HEK293T (cell line): ENCODE measurements at regions not wholly inside any gene's neighbourhood (a gene's known extent, or its start where the extent isn't known, plus 50 kb on each side); places are given as distances from the start of the nearest gene placed in this dataset.
A peak's percentile ranks its signal among the peaks of the same experiment; 100 is the strongest.

Experiments
- CTCF ChIA-PET: fragments of 350-600 bp; formaldehyde crosslinking; extraction: SDS; loops from one replicate; lab custom pipeline; 2021; ENCODE audit warnings: antibody characterized with exemption, inconsistent platforms; lab: Yijun Ruan, JAX
- POLR2A ChIA-PET: fragments of 350-600 bp; formaldehyde crosslinking; extraction: SDS; loops from one replicate; lab custom pipeline; 2020; ENCODE audit warnings: antibody characterized with exemption, inconsistent platforms; lab: Yijun Ruan, JAX
- DNase-seq: peaks from one replicate; pipeline ENCODE4 v3.0.0; 2012; ENCODE audit warnings: mixed read lengths; ENCODE audit errors: extremely low spot score
- ARNT ChIP-seq: fragments of 450-650 bp; IDR thresholded peaks from 2 replicates; pipeline ENCODE4 v1.6.1; 2017; ENCODE audit warnings: mild to moderate bottlenecking
- BHLHE40 ChIP-seq: fragments of 450-650 bp; IDR thresholded peaks from 2 replicates; pipeline ENCODE4 v1.6.1; 2016; ENCODE audit warnings: mild to moderate bottlenecking, moderate library complexity, borderline replicate concordance
- CTBP1 ChIP-seq: fragments of 450-650 bp; IDR thresholded peaks from 2 replicates; pipeline ENCODE4 v1.6.1; 2016; ENCODE audit warnings: borderline replicate concordance
- ELF4 ChIP-seq: fragments of 450-650 bp; IDR thresholded peaks from 2 replicates; pipeline ENCODE4 v1.6.1; 2017; ENCODE audit warnings: antibody characterized with exemption
- FOXA1 ChIP-seq: fragments of 450-650 bp; IDR thresholded peaks from 2 replicates; pipeline ENCODE4 v1.6.1; 2016; ENCODE audit warnings: mild to moderate bottlenecking
- FOXK2 ChIP-seq: fragments of 450-650 bp; IDR thresholded peaks from 2 replicates; pipeline ENCODE4 v1.6.1; 2016; ENCODE audit warnings: mild to moderate bottlenecking
- FOXM1 ChIP-seq: fragments of 450-650 bp; IDR thresholded peaks from 2 replicates; pipeline ENCODE4 v1.6.1; 2017; ENCODE audit warnings: mild to moderate bottlenecking, borderline replicate concordance
- HDGF ChIP-seq: fragments of 450-650 bp; IDR thresholded peaks from 2 replicates; pipeline ENCODE4 v1.6.1; 2017; ENCODE audit warnings: antibody characterized with exemption, borderline replicate concordance
- L3MBTL2 ChIP-seq: fragments of 450-650 bp; conservative IDR thresholded peaks from 2 replicates; pipeline ENCODE4 v1.6.1; 2016; ENCODE audit warnings: mild to moderate bottlenecking
- LEF1 ChIP-seq: fragments of 450-650 bp; IDR thresholded peaks from 2 replicates; pipeline ENCODE4 v1.6.1; 2017; ENCODE audit warnings: mild to moderate bottlenecking, borderline replicate concordance
- NFRKB ChIP-seq: fragments of 450-650 bp; IDR thresholded peaks from 2 replicates; pipeline ENCODE4 v1.6.1; 2016; ENCODE audit warnings: mild to moderate bottlenecking, moderate library complexity
- PKNOX1 ChIP-seq: fragments of 450-650 bp; IDR thresholded peaks from 2 replicates; pipeline ENCODE4 v1.6.1; 2016
- SP1 ChIP-seq: fragments of 450-650 bp; IDR thresholded peaks from 2 replicates; pipeline ENCODE4 v1.6.1; 2017
- SUZ12 ChIP-seq: fragments of 450-650 bp; IDR thresholded peaks from 2 replicates; pipeline ENCODE4 v1.6.1; 2016; ENCODE audit warnings: mild to moderate bottlenecking
- TARDBP ChIP-seq: fragments of 450-650 bp; IDR thresholded peaks from 2 replicates; pipeline ENCODE4 v1.6.1; 2016
- ZNF384 ChIP-seq: fragments of 450-650 bp; IDR thresholded peaks from 2 replicates; pipeline ENCODE4 v1.6.1; 2016

GRCh38 chr3:157953565-157953964 is 152.7 kb downstream of the SHOX2 start:
- ChIA-PET CTCF (no interaction called here), POLR2A (no interaction called here)
- no peak for TF ChIP-seq BHLHE40
- no peak for TF ChIP-seq ARNT
- no peak for TF ChIP-seq CTBP1
- no peak for TF ChIP-seq FOXK2
- TF ChIP-seq FOXA1, result no peak
- TF ChIP-seq SP1, result no peak
- TF ChIP-seq SUZ12, result no peak
- TF ChIP-seq ELF4, result no peak
- no peak for TF ChIP-seq NFRKB
- no peak for TF ChIP-seq HDGF
- no peak for DNase-seq

GRCh38 chr3:157948605-157949383 is 157.4 kb downstream of the SHOX2 start:
- no peak for TF ChIP-seq SUZ12
- TF ChIP-seq PKNOX1, result peak; percentile 16; the same call in 1 of the 2 replicates
- CTCF ChIA-PET, result no interaction called here
- POLR2A ChIA-PET, result no interaction called here
- peak; percentile 9 for DNase-seq

- ChIA-PET POLR2A (no interaction called here), CTCF (no interaction called here)
- no peak for TF ChIP-seq ARNT
- no peak for TF ChIP-seq CTBP1
- no peak for TF ChIP-seq L3MBTL2
- no peak for TF ChIP-seq LEF1
- DNase-seq, result no peak
Observed at GRCh38 chr3:157939166-157939565, 167.1 kb downstream of the SHOX2 start.

- ChIA-PET POLR2A (no interaction called here), CTCF (no interaction called here)
- no peak for DNase-seq
- TF ChIP-seq BHLHE40, result no peak
- TF ChIP-seq LEF1, result no peak
- peak; percentile 71; the same call in 1 of the 2 replicates for TF ChIP-seq PKNOX1
- TF ChIP-seq CTBP1, result no peak
- no peak for TF ChIP-seq ARNT
- TF ChIP-seq FOXK2, result no peak
Observed at GRCh38 chr3:157938154-157938779, 168.0 kb downstream of the SHOX2 start.

- no peak for DNase-seq
- ChIA-PET POLR2A (no interaction called here), CTCF (no interaction called here)
- TF ChIP-seq ELF4, result no peak
- TF ChIP-seq NFRKB, result no peak
- TF ChIP-seq L3MBTL2, result no peak
- TF ChIP-seq SUZ12, result no peak
- no peak for TF ChIP-seq FOXM1
- TF ChIP-seq FOXA1, result no peak
- TF ChIP-seq FOXK2, result no peak
- no peak for TF ChIP-seq BHLHE40
- TF ChIP-seq ARNT, result no peak
- no peak for TF ChIP-seq PKNOX1
- TF ChIP-seq CTBP1, result no peak
- no peak for TF ChIP-seq TARDBP
- TF ChIP-seq ZNF384, result no peak
- no peak for TF ChIP-seq HDGF
Observed at GRCh38 chr3:157931517-157931916, 174.7 kb downstream of the SHOX2 start.

GRCh38 chr3:157930000-157930780 is 176.0 kb downstream of the SHOX2 start:
- ChIA-PET POLR2A (no interaction called here), CTCF (no interaction called here)
- DNase-seq, result no peak
- TF ChIP-seq FOXM1 (no peak), PKNOX1 (no peak), HDGF (no peak)
